ENCODE measurements at regions not wholly inside any gene's neighbourhood (a gene's known extent, or its start where the extent isn't known, plus 50 kb on each side); places are given as distances from the start of the nearest gene placed in this dataset.
A peak's percentile ranks its signal among the peaks of the same experiment; 100 is the strongest.

DNA sequence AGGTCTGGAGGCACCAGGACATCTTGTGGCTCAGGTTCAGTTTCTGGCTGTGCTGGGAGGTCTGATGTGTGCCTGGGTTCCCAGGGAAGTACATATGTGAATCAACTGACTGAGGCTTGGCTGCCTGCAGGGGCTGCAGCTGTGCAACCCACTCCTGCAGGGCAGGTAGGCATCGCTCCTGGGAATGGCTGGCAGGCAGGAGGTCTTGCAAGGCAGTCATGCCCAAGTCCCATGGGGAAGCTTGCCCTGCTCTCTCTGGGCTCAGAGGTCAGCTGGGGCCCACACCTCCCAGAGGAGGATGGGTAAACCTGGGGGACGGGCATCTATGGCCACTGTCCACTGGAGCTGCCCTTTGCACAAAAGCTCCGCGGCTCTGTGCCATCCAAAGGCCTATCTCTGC, 1141.8 kb downstream of the SLITRK1 start:
- 82% methylated on average over 4 of the region's 4 CpGs for WGBS
- Histone ChIP-seq H3K27ac (ENCODE audit: low read depth in 1 of 2, low read length in 2 of 2) (no peak overlapping the region), H3K9ac (ENCODE audit: low read depth in 1 of 2, low read length in 2 of 2) (no peak overlapping the region), H3K9me3 (ENCODE audit: control insufficient read depth in 4 of 4, low read length in 3 of 4) (peaks cover 0 to 5% (median 0%) of the 10 kb centered on the region in 4 donors), H3K36me3 (ENCODE audit: control insufficient read depth in 4 of 4, insufficient read depth in 3 of 4, low read depth in 1 of 4, low read length in 3 of 4) (no peaks in the 10 kb centered on the region), H3K4me1 (ENCODE audit: control insufficient read depth in 4 of 4, insufficient read depth in 4 of 4, low read length in 3 of 4) (no peaks in the 10 kb centered on the region), H3K27me3 (ENCODE audit: control insufficient read depth in 4 of 4, insufficient read depth in 4 of 4, low read length in 3 of 4) (no peaks in the 10 kb centered on the region), H3K4me3 (ENCODE audit: low read depth in 1 of 3, low read length in 3 of 3) (no peak overlapping the region)
- no peak for TF ChIP-seq ATF3 (IDR thresholded peaks at IDR 0.05)
- no peak for TF ChIP-seq TAF1 (conservative IDR thresholded peaks at IDR 0.05)
- no peak for TF ChIP-seq RXRA (IDR thresholded peaks at IDR 0.05)
- no peak for TF ChIP-seq HNF4G (IDR thresholded peaks at IDR 0.05)
- no peak for TF ChIP-seq FOXA1 (IDR thresholded peaks at IDR 0.05)
- TF ChIP-seq, protein P1, sequence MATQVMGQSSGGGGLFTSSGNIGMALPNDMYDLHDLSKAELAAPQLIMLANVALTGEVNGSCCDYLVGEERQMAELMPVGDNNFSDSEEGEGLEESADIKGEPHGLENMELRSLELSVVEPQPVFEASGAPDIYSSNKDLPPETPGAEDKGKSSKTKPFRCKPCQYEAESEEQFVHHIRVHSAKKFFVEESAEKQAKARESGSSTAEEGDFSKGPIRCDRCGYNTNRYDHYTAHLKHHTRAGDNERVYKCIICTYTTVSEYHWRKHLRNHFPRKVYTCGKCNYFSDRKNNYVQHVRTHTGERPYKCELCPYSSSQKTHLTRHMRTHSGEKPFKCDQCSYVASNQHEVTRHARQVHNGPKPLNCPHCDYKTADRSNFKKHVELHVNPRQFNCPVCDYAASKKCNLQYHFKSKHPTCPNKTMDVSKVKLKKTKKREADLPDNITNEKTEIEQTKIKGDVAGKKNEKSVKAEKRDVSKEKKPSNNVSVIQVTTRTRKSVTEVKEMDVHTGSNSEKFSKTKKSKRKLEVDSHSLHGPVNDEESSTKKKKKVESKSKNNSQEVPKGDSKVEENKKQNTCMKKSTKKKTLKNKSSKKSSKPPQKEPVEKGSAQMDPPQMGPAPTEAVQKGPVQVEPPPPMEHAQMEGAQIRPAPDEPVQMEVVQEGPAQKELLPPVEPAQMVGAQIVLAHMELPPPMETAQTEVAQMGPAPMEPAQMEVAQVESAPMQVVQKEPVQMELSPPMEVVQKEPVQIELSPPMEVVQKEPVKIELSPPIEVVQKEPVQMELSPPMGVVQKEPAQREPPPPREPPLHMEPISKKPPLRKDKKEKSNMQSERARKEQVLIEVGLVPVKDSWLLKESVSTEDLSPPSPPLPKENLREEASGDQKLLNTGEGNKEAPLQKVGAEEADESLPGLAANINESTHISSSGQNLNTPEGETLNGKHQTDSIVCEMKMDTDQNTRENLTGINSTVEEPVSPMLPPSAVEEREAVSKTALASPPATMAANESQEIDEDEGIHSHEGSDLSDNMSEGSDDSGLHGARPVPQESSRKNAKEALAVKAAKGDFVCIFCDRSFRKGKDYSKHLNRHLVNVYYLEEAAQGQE (IDR thresholded peaks at IDR 0.05): no peak
- DNase-seq (ENCODE audit: low spot score): no peak

DNA sequence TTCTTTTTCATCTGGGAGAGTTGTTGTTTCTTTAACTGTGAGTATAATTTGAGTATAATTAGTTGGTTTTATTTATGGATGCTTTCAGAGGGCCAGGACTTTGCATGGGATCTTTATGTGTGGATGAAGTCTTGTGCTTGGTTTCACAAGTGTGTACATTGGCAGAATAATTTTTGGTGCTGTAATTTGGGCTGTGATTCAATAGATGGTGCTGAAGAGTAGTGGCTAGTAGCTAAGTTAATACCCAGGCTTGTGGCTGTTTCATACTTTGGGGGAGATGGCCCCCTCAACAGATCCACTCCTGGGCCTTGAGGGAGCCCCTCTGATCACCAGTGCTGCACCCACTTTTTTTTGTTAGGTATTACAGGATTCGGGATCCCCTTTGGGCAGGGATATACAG, 1142.4 kb downstream of the SLITRK1 start:
- Histone ChIP-seq H3K4me3 (ENCODE audit: low read depth in 1 of 3, low read length in 3 of 3) (no peak overlapping the region), H3K36me3 (ENCODE audit: control insufficient read depth in 4 of 4, insufficient read depth in 3 of 4, low read depth in 1 of 4, low read length in 3 of 4) (no peaks in the 10 kb centered on the region), H3K4me1 (ENCODE audit: control insufficient read depth in 4 of 4, insufficient read depth in 4 of 4, low read length in 3 of 4) (no peaks in the 10 kb centered on the region), H3K27me3 (ENCODE audit: control insufficient read depth in 4 of 4, insufficient read depth in 4 of 4, low read length in 3 of 4) (no peaks in the 10 kb centered on the region), H3K27ac (ENCODE audit: low read depth in 1 of 2, low read length in 2 of 2) (no peak overlapping the region), H3K9ac (ENCODE audit: low read depth in 1 of 2, low read length in 2 of 2) (no peak overlapping the region), H3K9me3 (ENCODE audit: control insufficient read depth in 4 of 4, low read length in 3 of 4) (peaks cover 0 to 6% (median 0%) of the 10 kb centered on the region in 4 donors)
- no peak for DNase-seq (ENCODE audit: low spot score)
- no peak for TF ChIP-seq TAF1 (conservative IDR thresholded peaks at IDR 0.05)
- no peak for TF ChIP-seq YY1 (IDR thresholded peaks at IDR 0.05)
- peak; percentile 10 to 28 for TF ChIP-seq RAD21 (IDR thresholded peaks at IDR 0.05)
- WGBS: 73% methylated on average over 1 of the region's 1 CpG

DNA sequence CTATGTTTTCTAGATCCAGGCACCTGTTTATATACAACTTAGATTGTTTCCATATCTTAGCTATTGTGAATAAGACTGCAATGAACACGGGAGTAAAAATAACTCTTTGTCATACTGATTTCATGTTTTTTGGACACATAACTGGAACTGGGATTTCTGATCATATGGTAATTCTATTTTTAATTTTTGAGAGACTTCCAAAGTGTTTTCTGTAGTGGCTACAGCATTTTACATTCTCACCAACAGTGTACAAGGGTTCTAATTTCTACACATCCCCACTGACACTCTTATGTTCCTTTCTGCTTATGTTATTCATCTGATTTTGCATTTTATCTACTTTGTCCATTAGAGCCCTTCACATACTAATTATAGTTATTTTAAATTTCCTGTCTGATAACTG, 1152.9 kb downstream of the SLITRK1 start:
- Histone ChIP-seq H3K36me3 (ENCODE audit: control insufficient read depth in 4 of 4, insufficient read depth in 3 of 4, low read depth in 1 of 4, low read length in 3 of 4) (no peaks in the 10 kb centered on the region), H3K9me3 (ENCODE audit: control insufficient read depth in 4 of 4, low read length in 3 of 4) (peaks cover 0 to under 1% (median under 1%) of the 10 kb centered on the region in 4 donors), H3K9ac (ENCODE audit: low read depth in 1 of 2, low read length in 2 of 2) (no peak overlapping the region), H3K27ac (ENCODE audit: low read depth in 1 of 2, low read length in 2 of 2) (no peak overlapping the region), H3K4me1 (ENCODE audit: control insufficient read depth in 4 of 4, insufficient read depth in 4 of 4, low read length in 3 of 4) (no peaks in the 10 kb centered on the region), H3K27me3 (ENCODE audit: control insufficient read depth in 4 of 4, insufficient read depth in 4 of 4, low read length in 3 of 4) (no peaks in the 10 kb centered on the region), H3K4me3 (ENCODE audit: low read depth in 1 of 3, low read length in 3 of 3) (no peak overlapping the region)
- DNase-seq (ENCODE audit: low spot score): no peak
- TF ChIP-seq RXRA (IDR thresholded peaks at IDR 0.05): no peak
- no peak for TF ChIP-seq HNF4G (IDR thresholded peaks at IDR 0.05)
- no peak for TF ChIP-seq CTCF (IDR thresholded peaks at IDR 0.05; ENCODE audit: low read depth, low read length, missing input control)
- TF ChIP-seq FOXA1 (IDR thresholded peaks at IDR 0.05): no peak
- TF ChIP-seq, protein P2, sequence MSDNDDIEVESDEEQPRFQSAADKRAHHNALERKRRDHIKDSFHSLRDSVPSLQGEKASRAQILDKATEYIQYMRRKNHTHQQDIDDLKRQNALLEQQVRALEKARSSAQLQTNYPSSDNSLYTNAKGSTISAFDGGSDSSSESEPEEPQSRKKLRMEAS (IDR thresholded peaks at IDR 0.05): no peak
- no peak for TF ChIP-seq NR2F2 (IDR thresholded peaks at IDR 0.05)
- 71% methylated on average over 1 of the region's 1 CpG for WGBS
